Stomach smooth muscle (tissue), 2 donors: ENCODE measurements at regions not wholly inside any gene's neighbourhood (a gene's known extent, or its start where the extent isn't known, plus 50 kb on each side); places are given as distances from the start of the nearest gene placed in this dataset.

Experiments
- H3K27ac ChIP-seq: one replicate; pipeline ENCODE4 v1.7.0; 2013; ENCODE audit warnings: mild to moderate bottlenecking, low read length, inconsistent platforms
- H3K27me3 ChIP-seq, 2 donors: one replicate each; pipeline ENCODE4 v1.7.0; 2013; ENCODE audit warnings: low read length in 2 of 2; ENCODE audit not compliant: insufficient read depth in 2 of 2, control insufficient read depth in 1 of 2
- H3K36me3 ChIP-seq, 2 donors: one replicate each; pipeline ENCODE4 v1.7.0; 2013; ENCODE audit warnings: low read length in 2 of 2; ENCODE audit not compliant: control insufficient read depth in 2 of 2, insufficient read depth in 2 of 2
- H3K4me1 ChIP-seq: one replicate; pipeline ENCODE4 v1.7.0; 2013; ENCODE audit warnings: low read length; ENCODE audit not compliant: control insufficient read depth, insufficient read depth
- H3K4me3 ChIP-seq, 2 donors: one replicate each; pipeline ENCODE4 v1.7.0; 2013; ENCODE audit warnings: low read length in 2 of 2
- H3K9ac ChIP-seq, 2 donors: one replicate each; pipeline ENCODE4 v1.7.0; 2013; ENCODE audit warnings: low read length in 2 of 2, mild to moderate bottlenecking in 1 of 2
- H3K9me3 ChIP-seq, 2 donors: one replicate each; pipeline ENCODE4 v1.7.0; 2013; ENCODE audit warnings: low read length in 2 of 2; ENCODE audit not compliant: control insufficient read depth in 2 of 2
- donor health status: healthy.
- donor health status: Pancreatic carcinoma.

- no peak overlapping the region for H3K4me3 ChIP-seq
- H3K27ac ChIP-seq = no peak overlapping the region
- H3K4me1 ChIP-seq = no peaks in the 10 kb centered on the region
- no peaks in the 10 kb centered on the region for H3K36me3 ChIP-seq
- peaks cover 0 to 2% of the 10 kb centered on the region in 2 donors for H3K9me3 ChIP-seq
- H3K9ac ChIP-seq = no peak overlapping the region
- no peaks in the 10 kb centered on the region for H3K27me3 ChIP-seq
These were observed 49.9 kb downstream of the CNTN3 start for GRCh38 chr3:74564560-74564959.

- no peaks in the 10 kb centered on the region for H3K4me1 ChIP-seq
- no peak overlapping the region for H3K27ac ChIP-seq
- no peaks in the 10 kb centered on the region for H3K27me3 ChIP-seq
- H3K9me3 ChIP-seq = peaks cover 0 to 2% of the 10 kb centered on the region in 2 donors
- no peak overlapping the region for H3K9ac ChIP-seq
- no peak overlapping the region for H3K4me3 ChIP-seq
- H3K36me3 ChIP-seq = no peaks in the 10 kb centered on the region
These were observed 51.7 kb downstream of the CNTN3 start for GRCh38 chr3:74562558-74563269.

GRCh38 chr3:74561881-74562280, 52.6 kb downstream of the CNTN3 start:
- no peaks in the 10 kb centered on the region for H3K4me1 ChIP-seq
- H3K27me3 ChIP-seq = no peaks in the 10 kb centered on the region
- no peaks in the 10 kb centered on the region for H3K36me3 ChIP-seq
- H3K9me3 ChIP-seq = peaks cover 0 to 2% of the 10 kb centered on the region in 2 donors
- no peak overlapping the region for H3K9ac ChIP-seq
- H3K27ac ChIP-seq = no peak overlapping the region
- H3K4me3 ChIP-seq = no peak overlapping the region

- H3K9me3 ChIP-seq = peaks cover 0 to 2% of the 10 kb centered on the region in 2 donors
- no peak overlapping the region for H3K27ac ChIP-seq
- H3K4me3 ChIP-seq = no peak overlapping the region
- no peaks in the 10 kb centered on the region for H3K36me3 ChIP-seq
- H3K27me3 ChIP-seq = no peaks in the 10 kb centered on the region
- no peak overlapping the region for H3K9ac ChIP-seq
- H3K4me1 ChIP-seq = no peaks in the 10 kb centered on the region
These were observed 55.2 kb downstream of the CNTN3 start for GRCh38 chr3:74559261-74559660.

GRCh38 chr3:74550686-74551085, 63.8 kb downstream of the CNTN3 start:
- Histone ChIP-seq H3K36me3 (no peaks in the 10 kb centered on the region), H3K4me3 (no peak overlapping the region), H3K27ac (no peak overlapping the region), H3K9ac (no peak overlapping the region), H3K4me1 (no peaks in the 10 kb centered on the region), H3K9me3 (peaks cover 3 to 5% of the 10 kb centered on the region in 2 donors), H3K27me3 (no peaks in the 10 kb centered on the region)

GRCh38 chr3:74546426-74546825, 68.0 kb downstream of the CNTN3 start:
- no peak overlapping the region for H3K4me3 ChIP-seq
- H3K27me3 ChIP-seq = no peaks in the 10 kb centered on the region
- no peaks in the 10 kb centered on the region for H3K36me3 ChIP-seq
- peaks cover 0 to 5% of the 10 kb centered on the region in 2 donors for H3K9me3 ChIP-seq
- no peak overlapping the region for H3K9ac ChIP-seq
- no peak overlapping the region for H3K27ac ChIP-seq
- no peaks in the 10 kb centered on the region for H3K4me1 ChIP-seq

- H3K27me3 ChIP-seq = no peaks in the 10 kb centered on the region
- no peak overlapping the region for H3K4me3 ChIP-seq
- H3K36me3 ChIP-seq = no peaks in the 10 kb centered on the region
- H3K27ac ChIP-seq = no peak overlapping the region
- no peaks in the 10 kb centered on the region for H3K9me3 ChIP-seq
- H3K9ac ChIP-seq = no peak overlapping the region
- no peaks in the 10 kb centered on the region for H3K4me1 ChIP-seq
These were observed 72.0 kb downstream of the CNTN3 start for GRCh38 chr3:74542441-74542840.

- H3K27me3 ChIP-seq = no peaks in the 10 kb centered on the region
- H3K27ac ChIP-seq = no peak overlapping the region
- no peak overlapping the region for H3K4me3 ChIP-seq
- H3K9ac ChIP-seq = no peak overlapping the region
- H3K9me3 ChIP-seq = no peaks in the 10 kb centered on the region
- no peaks in the 10 kb centered on the region for H3K4me1 ChIP-seq
- no peaks in the 10 kb centered on the region for H3K36me3 ChIP-seq
These were observed 74.6 kb downstream of the CNTN3 start for GRCh38 chr3:74539876-74540275.

- Histone ChIP-seq H3K4me1 (no peaks in the 10 kb centered on the region), H3K27me3 (no peaks in the 10 kb centered on the region), H3K9me3 (no peaks in the 10 kb centered on the region), H3K27ac (no peak overlapping the region), H3K9ac (no peak overlapping the region), H3K4me3 (no peak overlapping the region), H3K36me3 (no peaks in the 10 kb centered on the region)
These were observed 75.8 kb downstream of the CNTN3 start for GRCh38 chr3:74538669-74539068.

GRCh38 chr3:74537857-74538256, 76.6 kb downstream of the CNTN3 start:
- no peak overlapping the region for H3K4me3 ChIP-seq
- H3K4me1 ChIP-seq = no peaks in the 10 kb centered on the region
- no peak overlapping the region for H3K27ac ChIP-seq
- no peaks in the 10 kb centered on the region for H3K9me3 ChIP-seq
- no peaks in the 10 kb centered on the region for H3K27me3 ChIP-seq
- no peaks in the 10 kb centered on the region for H3K36me3 ChIP-seq
- H3K9ac ChIP-seq = no peak overlapping the region

- no peak overlapping the region for H3K9ac ChIP-seq
- H3K4me3 ChIP-seq = no peak overlapping the region
- H3K9me3 ChIP-seq = no peaks in the 10 kb centered on the region
- no peaks in the 10 kb centered on the region for H3K4me1 ChIP-seq
- H3K27me3 ChIP-seq = no peaks in the 10 kb centered on the region
- H3K36me3 ChIP-seq = no peaks in the 10 kb centered on the region
- H3K27ac ChIP-seq = no peak overlapping the region
These were observed 77.3 kb downstream of the CNTN3 start for GRCh38 chr3:74537164-74537563.
